ENCODE measurements at regions not wholly inside any gene's neighbourhood (a gene's known extent, or its start where the extent isn't known, plus 50 kb on each side); places are given as distances from the start of the nearest gene placed in this dataset.
A peak's percentile ranks its signal among the peaks of the same experiment; 100 is the strongest.

GRCh38 chrX:10086676-10087075, 70.1 kb upstream of the CLCN4 start:
- 59 to 78% (median 67%) methylated on average over 5 to 8 of the region's 8 CpGs for WGBS, 4 donors
- Histone ChIP-seq H3K4me1 (replicated peaks in 1 of 2) (peaks cover 6 to 13% of the 10 kb centered on the region in 2 donors), H3K27me3 (no peaks in the 10 kb centered on the region), H3K9me3 (replicated peaks in 1 of 3) (no peaks in the 10 kb centered on the region), H3K27ac (peak overlapping the region in 1 of 5 donors; percentile 33), H3K36me3 (replicated peaks in 1 of 2) (no peaks in the 10 kb centered on the region), H3K4me3 (no peak overlapping the region)
- TF ChIP-seq CTCF (IDR thresholded peaks at IDR 0.05) (no peak), POLR2A (IDR thresholded peaks at IDR 0.05) (no peak)
- intact Hi-C loops (cut with DNase I): no loop called here
- DNase-seq: peak in 1 of 7 donors; percentile 37

GRCh38 chrX:10087391-10087790, 69.4 kb upstream of the CLCN4 start:
- intact Hi-C loops (cut with DNase I): no loop called here
- WGBS, 4 donors: 78 to 89% (median 83%) methylated on average over 7 to 9 of the region's 9 CpGs

GRCh38 chrX:10089378-10089795, 67.4 kb upstream of the CLCN4 start:
- H3K4me1 ChIP-seq (replicated peaks in 1 of 2): no peaks in the 10 kb centered on the region
- intact Hi-C loops (cut with DNase I): no loop called here
- DNase-seq: no peak
- TF ChIP-seq CTCF (IDR thresholded peaks at IDR 0.05) (no peak), POLR2A (IDR thresholded peaks at IDR 0.05) (no peak)
- H3K27me3 ChIP-seq: no peaks in the 10 kb centered on the region
- no peak overlapping the region for H3K4me3 ChIP-seq
- H3K9me3 ChIP-seq (replicated peaks in 1 of 3): no peaks in the 10 kb centered on the region
- 67 to 86% (median 77%) methylated on average over 3 of the region's 3 CpGs for WGBS, 4 donors
- H3K36me3 ChIP-seq (replicated peaks in 1 of 2): no peaks in the 10 kb centered on the region
- no peak overlapping the region for H3K27ac ChIP-seq

More at GRCh38 chrX:10087391-10087790, 69.4 kb upstream of the CLCN4 start:
- Histone ChIP-seq H3K4me3 (no peak overlapping the region), H3K27ac (no peak overlapping the region), H3K4me1 (replicated peaks in 1 of 2) (peaks cover 6 to 13% of the 10 kb centered on the region in 2 donors), H3K36me3 (replicated peaks in 1 of 2) (no peaks in the 10 kb centered on the region), H3K27me3 (no peaks in the 10 kb centered on the region), H3K9me3 (replicated peaks in 1 of 3) (no peaks in the 10 kb centered on the region)
- no peak for TF ChIP-seq POLR2A (IDR thresholded peaks at IDR 0.05)
- TF ChIP-seq CTCF (IDR thresholded peaks at IDR 0.05): no peak
- no peak for DNase-seq

GRCh38 chrX:10090319-10090718, 66.5 kb upstream of the CLCN4 start:
- TF ChIP-seq POLR2A (IDR thresholded peaks at IDR 0.05): no peak
- no peak for TF ChIP-seq CTCF (IDR thresholded peaks at IDR 0.05)
- whole genome bisulfite sequencing, 4 donors: 64 to 72% (median 72%) methylated on average over 11 of the region's 11 CpGs
- H3K4me3 ChIP-seq: no peak overlapping the region
- H3K4me1 ChIP-seq (replicated peaks in 1 of 2): no peaks in the 10 kb centered on the region
- no peak for DNase-seq
- intact Hi-C loops (cut with DNase I): no loop called here
- no peak overlapping the region for H3K27ac ChIP-seq
- no peaks in the 10 kb centered on the region for H3K27me3 ChIP-seq
- H3K36me3 ChIP-seq (replicated peaks in 1 of 2): no peaks in the 10 kb centered on the region
- no peaks in the 10 kb centered on the region for H3K9me3 ChIP-seq (replicated peaks in 1 of 3)
